H1 (cell line): ENCODE measurements at regions not wholly inside any gene's neighbourhood (a gene's known extent, or its start where the extent isn't known, plus 50 kb on each side); places are given as distances from the start of the nearest gene placed in this dataset.

ENCODE experiments used
- CTCF ChIP-seq, 3 experiments: IDR thresholded peaks; 1 replicate in 2 of 3; 2 replicates in 1 of 3; pipeline versions ENCODE4 v1.5.1 to v1.6.1; 2011; ENCODE audit warnings: low read length in 3 of 3, mild to moderate bottlenecking in 3 of 3, inconsistent platforms in 2 of 3, low read depth in 1 of 3, moderate library complexity in 1 of 3; ENCODE audit not compliant: insufficient read depth in 1 of 3; ENCODE audit errors: control extremely low read depth in 1 of 3
- POLR2A ChIP-seq, 2 experiments: IDR thresholded peaks; 1 replicate in 1 of 2; 2 replicates in 1 of 2; pipeline ENCODE4 v1.6.1; 2011; ENCODE audit warnings: low read depth in 2 of 2, low read length in 2 of 2, mild to moderate bottlenecking in 2 of 2; ENCODE audit errors: control extremely low read depth in 1 of 2

GRCh38 chr1:213844632-213845031 is 143.1 kb upstream of the PROX1 start:
- TF ChIP-seq CTCF (IDR thresholded peaks at IDR 0.05; ENCODE audit: control extremely low read depth in 1 of 3, insufficient read depth in 1 of 3, low read depth in 1 of 3, low read length in 3 of 3) (no peak), POLR2A (IDR thresholded peaks at IDR 0.05; ENCODE audit: control extremely low read depth in 1 of 2, low read depth in 2 of 2, low read length in 2 of 2) (no peak)
